Kidney (tissue), 13 donors: ENCODE measurements at regions not wholly inside any gene's neighbourhood (a gene's known extent, or its start where the extent isn't known, plus 50 kb on each side); places are given as distances from the start of the nearest gene placed in this dataset.

Source experiments
- DNase-seq, 5 donors: peaks; one replicate each; pipeline ENCODE4 v3.0.0-alpha.2; 2013 to 2020
- FAIRE-seq: peaks from 2 replicates; lab custom pipeline; 2012; peaks lifted over from hg19 to GRCh38; lab: Jason Lieb, UNC
- H3K27ac ChIP-seq, 2 donors: one replicate each; pipeline ENCODE4 v1.7.0; 2013; ENCODE audit warnings: low read depth in 2 of 2, low read length in 2 of 2, inconsistent platforms in 1 of 2
- H3K27me3 ChIP-seq: one replicate; pipeline ENCODE4 v1.7.1; 2013; ENCODE audit warnings: low read length, inconsistent platforms; ENCODE audit not compliant: control insufficient read depth, insufficient read depth
- H3K36me3 ChIP-seq, 3 donors: one replicate each; pipeline versions ENCODE4 v1.7.0 to v1.7.1; 2013; ENCODE audit warnings: low read length in 3 of 3, control low read depth in 1 of 3, inconsistent platforms in 1 of 3; ENCODE audit not compliant: insufficient read depth in 3 of 3, control insufficient read depth in 2 of 3
- H3K4me1 ChIP-seq, 3 donors: one replicate each; pipeline versions ENCODE4 v1.7.0 to v1.7.1; 2013; ENCODE audit warnings: low read length in 3 of 3, inconsistent platforms in 1 of 3, low read depth in 1 of 3; ENCODE audit not compliant: control insufficient read depth in 2 of 3, insufficient read depth in 2 of 3
- H3K4me3 ChIP-seq, 3 donors: one replicate each; pipeline versions ENCODE4 v1.7.0 to v1.8.1; 2013; ENCODE audit warnings: low read length in 3 of 3, control low read depth in 1 of 3, inconsistent platforms in 1 of 3
- H3K9ac ChIP-seq, 3 donors: one replicate each; pipeline versions ENCODE4 v1.7.0 to v1.7.1; 2013; ENCODE audit warnings: low read length in 3 of 3, control low read depth in 1 of 3, inconsistent platforms in 1 of 3
- H3K9me3 ChIP-seq, 3 donors: one replicate each; pipeline versions ENCODE4 v1.7.0 to v1.7.1; 2013; ENCODE audit warnings: low read length in 3 of 3, control low read depth in 1 of 3, inconsistent platforms in 1 of 3; ENCODE audit not compliant: control insufficient read depth in 2 of 3, insufficient read depth in 1 of 3
- CTCF ChIP-seq: IDR thresholded peaks from 3 replicates; pipeline ENCODE4 v1.5.1; 2012; ENCODE audit warnings: mild to moderate bottlenecking, moderate library complexity, borderline replicate concordance; ENCODE audit not compliant: insufficient read depth; ENCODE audit errors: extremely low read depth
- intact Hi-C: fragments of 100-400 bp; cut with DNase I; formaldehyde crosslinking; loops from one replicate; pipeline ENCODE4 v1.11.1; 2022
- donor health status: control.
- donor health status: control.
- donor health status: control.
- donor health status: control.
- donor health status: control.
- donor health status: DM: yes; HTN: yes; CAD: no.
- donor health status: Normal renal cell carcinoma (clear cell type).

- H3K4me1 ChIP-seq: peaks cover 8 to 13% (median 9%) of the 10 kb centered on the region in 3 donors
- H3K36me3 ChIP-seq: no peaks in the 10 kb centered on the region
- no peaks in the 10 kb centered on the region for H3K9me3 ChIP-seq
- intact Hi-C loops: no loop called here
- FAIRE-seq (no peak), DNase-seq (no peak)
- H3K27ac ChIP-seq: no peak overlapping the region
- no peaks in the 10 kb centered on the region for H3K27me3 ChIP-seq
- TF ChIP-seq CTCF: no peak
- H3K4me3 ChIP-seq: no peak overlapping the region
- no peak overlapping the region for H3K9ac ChIP-seq
These were observed 570.2 kb upstream of the TNP1 start for GRCh38 chr2:217429981-217430500.

- Histone ChIP-seq H3K4me3 (no peak overlapping the region), H3K9me3 (no peaks in the 10 kb centered on the region), H3K36me3 (no peaks in the 10 kb centered on the region), H3K9ac (no peak overlapping the region), H3K27ac (no peak overlapping the region), H3K27me3 (no peaks in the 10 kb centered on the region), H3K4me1 (peaks cover 0 to 3% (median 0%) of the 10 kb centered on the region in 3 donors)
- FAIRE-seq (peak; percentile 39), DNase-seq (no peak)
- intact Hi-C loops: no loop called here
- TF ChIP-seq CTCF: no peak
These were observed 562.0 kb upstream of the TNP1 start for GRCh38 chr2:217421834-217422233.

- intact Hi-C loops: no loop called here
- no peak overlapping the region for H3K9ac ChIP-seq
- no peak overlapping the region for H3K4me3 ChIP-seq
- DNase-seq (peak in 1 of 5 donors; percentile 61), FAIRE-seq (no peak)
- H3K9me3 ChIP-seq: no peaks in the 10 kb centered on the region
- TF ChIP-seq CTCF: no peak
- H3K4me1 ChIP-seq: peaks cover 0 to 3% (median 0%) of the 10 kb centered on the region in 3 donors
- no peaks in the 10 kb centered on the region for H3K36me3 ChIP-seq
- no peaks in the 10 kb centered on the region for H3K27me3 ChIP-seq
- H3K27ac ChIP-seq: no peak overlapping the region
These were observed 561.0 kb upstream of the TNP1 start for GRCh38 chr2:217420854-217421253.
